Neural cell (in vitro differentiated cells): ENCODE measurements at regions not wholly inside any gene's neighbourhood (a gene's known extent, or its start where the extent isn't known, plus 50 kb on each side); places are given as distances from the start of the nearest gene placed in this dataset.

Experiments used
- H2AFZ ChIP-seq: fragments of 200-600, 300-800 bp; sonication (generic), shearing (Covaris generic); 2 replicates; pipeline ENCODE4 v1.6.0; 2014; ENCODE audit warnings: low read depth, mild to moderate bottlenecking, antibody characterized with exemption, low read length, moderate library complexity
- H3F3A ChIP-seq: fragments of 200-600 bp; shearing (Covaris generic); 2 replicates; pipeline ENCODE4 v1.6.1; 2016; ENCODE audit warnings: mild to moderate bottlenecking, moderate library complexity, mixed read lengths, antibody characterized with exemption, low read length; ENCODE audit not compliant: insufficient read depth, poor library complexity, severe bottlenecking
- H3K27ac ChIP-seq: fragments of 200-600, 300-800 bp; sonication (generic), shearing (Covaris generic); 2 replicates; pipeline ENCODE4 v1.5.1; 2014; ENCODE audit warnings: mild to moderate bottlenecking, low read length, moderate library complexity
- H3K27me3 ChIP-seq: fragments of 300-800, 200-600 bp; sonication (generic), shearing (Covaris generic); 2 replicates; pipeline ENCODE4 v1.6.0; 2014; ENCODE audit warnings: mild to moderate bottlenecking, low read depth, low read length, moderate library complexity; ENCODE audit not compliant: insufficient read depth
- H3K36me3 ChIP-seq: fragments of 300-800, 200-600 bp; sonication (generic), shearing (Covaris generic); 2 replicates; pipeline ENCODE4 v1.5.1; 2014; ENCODE audit warnings: mild to moderate bottlenecking, antibody characterized with exemption, low read length, moderate library complexity; ENCODE audit not compliant: insufficient read depth
- H3K4me2 ChIP-seq: fragments of 300-800, 200-600 bp; sonication (generic), shearing (Covaris generic); 2 replicates; pipeline ENCODE4 v1.6.0; 2014; ENCODE audit warnings: mild to moderate bottlenecking, low read length
- H3K4me3 ChIP-seq: fragments of 300-800, 200-600 bp; sonication (generic), shearing (Covaris generic); 2 replicates; pipeline ENCODE4 v1.5.1; 2014; ENCODE audit warnings: mild to moderate bottlenecking, low read length, moderate library complexity
- H3K79me2 ChIP-seq: fragments of 200-600 bp; shearing (Covaris generic); replicated peaks from 2 replicates; pipeline ENCODE4 v1.6.0; 2014; ENCODE audit warnings: mild to moderate bottlenecking, low read length, moderate library complexity; ENCODE audit not compliant: insufficient read depth
- H3K9ac ChIP-seq: fragments of 300-800, 200-600 bp; sonication (generic), shearing (Covaris generic); 2 replicates; pipeline ENCODE4 v1.6.1; 2016; ENCODE audit warnings: mild to moderate bottlenecking, low read length, mixed read lengths
- H3K9me2 ChIP-seq: fragments of 200-600 bp; shearing (Covaris generic); 2 replicates; pipeline ENCODE4 v1.6.1; 2016; ENCODE audit warnings: mild to moderate bottlenecking, low read length, mixed read lengths; ENCODE audit not compliant: insufficient read depth
- H3K9me3 ChIP-seq: fragments of 200-600, 300-800 bp; sonication (generic), shearing (Covaris generic); 2 replicates; pipeline ENCODE4 v1.6.1; 2016; ENCODE audit warnings: mild to moderate bottlenecking, mixed run types, low read length, moderate library complexity, mixed read lengths
- H4K20me1 ChIP-seq: fragments of 200-600 bp; shearing (Covaris generic); 2 replicates; pipeline ENCODE4 v1.6.1; 2016; ENCODE audit warnings: mild to moderate bottlenecking, mixed run types; ENCODE audit not compliant: insufficient read depth
- CTCF ChIP-seq: fragments of 450-650 bp; IDR thresholded peaks from 2 replicates; pipeline ENCODE4 v1.5.1; 2014; ENCODE audit warnings: antibody characterized with exemption, mild to moderate bottlenecking, moderate library complexity; ENCODE audit not compliant: poor library complexity, severe bottlenecking
- EP300 ChIP-seq: fragments of 450-650 bp; conservative IDR thresholded peaks from 2 replicates; pipeline ENCODE4 v1.6.1; 2014; ENCODE audit warnings: antibody characterized with exemption, mild to moderate bottlenecking, moderate library complexity; ENCODE audit not compliant: poor library complexity, severe bottlenecking
- EZH2 ChIP-seq: fragments of 200-600, 300-800 bp; shearing (Covaris generic), sonication (generic); IDR thresholded peaks from 2 replicates; pipeline ENCODE4 v1.6.1; 2014; ENCODE audit warnings: antibody characterized with exemption, low read length, borderline replicate concordance, mild to moderate bottlenecking; ENCODE audit not compliant: insufficient read depth, poor library complexity, severe bottlenecking
- MXI1 ChIP-seq: fragments of 450-650 bp; conservative IDR thresholded peaks from 2 replicates; pipeline ENCODE4 v1.6.1; 2014; ENCODE audit warnings: antibody characterized with exemption, mild to moderate bottlenecking; ENCODE audit not compliant: poor library complexity, severe bottlenecking
- POLR2AphosphoS5 ChIP-seq: IDR thresholded peaks from 2 replicates; pipeline ENCODE4 v1.6.1; 2012
- RAD21 ChIP-seq: fragments of 450-650 bp; conservative IDR thresholded peaks from 2 replicates; pipeline ENCODE4 v1.6.1; 2014; ENCODE audit warnings: antibody characterized with exemption, mild to moderate bottlenecking, moderate library complexity
- REST ChIP-seq: IDR thresholded peaks from 2 replicates; pipeline ENCODE4 v1.6.1; 2012; ENCODE audit warnings: borderline replicate concordance
- SMC3 ChIP-seq: fragments of 450-650 bp; conservative IDR thresholded peaks from 2 replicates; pipeline ENCODE4 v1.6.1; 2014; ENCODE audit warnings: antibody characterized with exemption, mild to moderate bottlenecking, moderate library complexity; ENCODE audit not compliant: poor library complexity
- TAF1 ChIP-seq: IDR thresholded peaks from 2 replicates; pipeline ENCODE4 v1.6.1; 2012; ENCODE audit warnings: low read depth

- Histone ChIP-seq H3K79me2 (no peaks in the 10 kb centered on the region), H2AFZ (no peak overlapping the region), H3K27ac (no peak overlapping the region), H3K36me3 (no peaks in the 10 kb centered on the region), H3K9ac (no peak overlapping the region), H3F3A (no peaks in the 10 kb centered on the region), H3K9me2 (no peaks in the 10 kb centered on the region), H3K4me2 (no peak overlapping the region), H4K20me1 (no peaks in the 10 kb centered on the region), H3K4me3 (no peak overlapping the region), H3K9me3 (no peaks in the 10 kb centered on the region), H3K27me3 (no peaks in the 10 kb centered on the region)
- TF ChIP-seq EZH2: no peak
- TF ChIP-seq RAD21: no peak
- TF ChIP-seq POLR2AphosphoS5: no peak
These were observed 411.8 kb upstream of the SALL1 start for GRCh38 chr16:51562891-51563290.

DNA sequence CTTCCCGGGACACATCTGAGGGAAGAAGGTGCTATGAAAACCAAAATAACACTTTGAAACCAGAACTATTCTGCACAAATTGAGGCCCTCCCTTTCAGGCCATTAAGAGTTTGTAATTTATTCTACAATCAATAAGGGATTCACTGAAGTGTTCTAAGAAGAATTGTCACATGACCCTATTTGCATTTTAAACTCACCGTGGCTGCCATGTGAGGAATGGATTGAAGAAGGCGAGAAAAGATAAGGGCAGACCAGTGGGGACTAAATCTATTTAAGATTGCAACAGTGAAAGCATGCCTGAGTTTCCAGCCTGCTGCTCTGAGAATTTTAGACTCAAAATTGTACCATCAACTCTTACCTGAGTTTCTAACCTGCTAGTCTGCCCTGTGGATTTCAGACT, 408.8 kb upstream of the SALL1 start:
- no peak for TF ChIP-seq POLR2AphosphoS5
- TF ChIP-seq EZH2: no peak
- TF ChIP-seq EP300: no peak
- no peak for TF ChIP-seq REST
- TF ChIP-seq MXI1: no peak
- no peak for TF ChIP-seq SMC3
- TF ChIP-seq TAF1: no peak
- no peak for TF ChIP-seq RAD21
- no peak for TF ChIP-seq CTCF
- Histone ChIP-seq H3K79me2 (no peaks in the 10 kb centered on the region), H3K4me2 (no peak overlapping the region), H3K9ac (no peak overlapping the region), H4K20me1 (no peaks in the 10 kb centered on the region), H3K9me3 (no peaks in the 10 kb centered on the region), H3F3A (no peaks in the 10 kb centered on the region), H3K27me3 (no peaks in the 10 kb centered on the region), H3K4me3 (no peak overlapping the region), H3K36me3 (no peaks in the 10 kb centered on the region), H3K9me2 (no peaks in the 10 kb centered on the region), H3K27ac (no peak overlapping the region), H2AFZ (no peak overlapping the region)

DNA sequence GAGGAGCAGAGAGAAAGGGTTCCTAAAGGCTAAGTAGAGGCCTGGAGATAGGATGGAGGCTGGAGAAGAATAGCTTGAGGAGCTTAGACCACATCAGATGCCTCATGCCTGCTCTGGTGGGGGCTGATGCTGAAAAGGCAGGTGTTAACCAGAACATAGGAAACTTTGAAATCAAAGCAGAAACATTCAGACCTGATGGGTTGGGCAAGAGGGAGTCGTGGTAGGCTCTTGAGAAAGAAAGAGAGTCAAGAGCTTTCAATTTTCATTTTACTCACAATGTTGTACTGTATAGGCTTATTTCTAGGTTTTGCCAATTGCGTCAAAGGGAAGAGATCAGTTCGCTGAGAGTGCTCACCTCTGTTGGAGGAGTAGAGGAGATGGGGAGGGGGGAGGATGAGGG, 406.6 kb upstream of the SALL1 start:
- Histone ChIP-seq H2AFZ (no peak overlapping the region), H3K9ac (no peak overlapping the region), H4K20me1 (no peaks in the 10 kb centered on the region), H3K79me2 (no peaks in the 10 kb centered on the region), H3K27me3 (no peaks in the 10 kb centered on the region), H3F3A (no peaks in the 10 kb centered on the region), H3K36me3 (no peaks in the 10 kb centered on the region), H3K9me3 (no peaks in the 10 kb centered on the region), H3K27ac (no peak overlapping the region), H3K4me2 (no peak overlapping the region), H3K9me2 (no peaks in the 10 kb centered on the region), H3K4me3 (no peak overlapping the region)
- TF ChIP-seq RAD21 (no peak), MXI1 (no peak), TAF1 (no peak), POLR2AphosphoS5 (no peak), REST (no peak), EZH2 (no peak), CTCF (no peak)
